ENCODE measurements at regions not wholly inside any gene's neighbourhood (a gene's known extent, or its start where the extent isn't known, plus 50 kb on each side); places are given as distances from the start of the nearest gene placed in this dataset.
"Not testable (repeated sequence)": the region's sequence is repeated elsewhere in the genome, so short reads cannot be mapped to it uniquely, and the experiment has no call there.

GRCh38 chr3:158882445-158882844, 80.6 kb downstream of the MFSD1 start:
- no peak for DNase-seq

DNA sequence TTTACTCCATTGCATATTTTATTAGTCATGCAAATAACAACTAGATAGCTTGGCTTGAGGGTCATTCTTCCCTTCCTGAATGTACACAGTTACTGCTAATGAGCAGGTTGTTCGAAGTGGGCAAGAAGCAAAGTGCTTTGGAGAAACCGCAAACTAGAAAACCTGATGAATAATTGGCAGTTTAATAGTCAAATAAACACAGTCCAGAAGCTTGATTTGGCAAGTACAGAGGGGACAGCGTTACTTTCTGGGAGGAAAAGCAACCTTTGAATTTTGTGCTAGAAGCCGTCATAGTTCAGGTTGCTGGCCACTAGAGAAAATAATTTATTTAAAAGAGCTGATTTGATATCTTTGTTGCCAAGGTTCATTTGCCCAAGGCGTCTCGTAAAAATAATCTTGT, 94.9 kb downstream of the MFSD1 start:
- no peak for DNase-seq

GRCh38 chr3:158906749-158907148, 104.9 kb downstream of the MFSD1 start:
- DNase-seq: no peak

GRCh38 chr3:158908187-158908734, 106.4 kb downstream of the MFSD1 start:
- no peak for DNase-seq

- no peak for DNase-seq
Observed at GRCh38 chr3:158909870-158910269, 108.0 kb downstream of the MFSD1 start.

- no peak for DNase-seq
Observed at GRCh38 chr3:158911586-158911985, 109.7 kb downstream of the MFSD1 start.

DNA sequence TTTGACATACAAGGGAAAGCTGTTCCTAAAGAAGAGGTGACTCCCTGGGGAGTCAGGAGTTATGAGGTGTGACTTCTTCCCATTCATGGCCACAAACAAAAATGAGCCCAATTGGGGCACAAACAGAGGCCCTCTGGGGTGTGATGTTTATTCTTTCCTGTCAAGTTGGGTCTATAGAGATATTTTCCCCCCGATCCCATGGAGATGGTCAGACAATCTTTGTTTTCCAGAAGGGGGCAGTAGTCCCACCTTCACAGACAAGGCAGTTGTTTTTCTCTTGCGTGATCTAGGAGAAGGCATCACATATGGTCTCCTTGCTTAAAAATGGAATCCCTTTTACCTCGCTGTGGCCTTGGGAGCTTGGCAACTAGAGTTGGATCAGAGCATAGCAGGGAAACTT, 110.3 kb downstream of the MFSD1 start:
- DNase-seq: no peak

DNA sequence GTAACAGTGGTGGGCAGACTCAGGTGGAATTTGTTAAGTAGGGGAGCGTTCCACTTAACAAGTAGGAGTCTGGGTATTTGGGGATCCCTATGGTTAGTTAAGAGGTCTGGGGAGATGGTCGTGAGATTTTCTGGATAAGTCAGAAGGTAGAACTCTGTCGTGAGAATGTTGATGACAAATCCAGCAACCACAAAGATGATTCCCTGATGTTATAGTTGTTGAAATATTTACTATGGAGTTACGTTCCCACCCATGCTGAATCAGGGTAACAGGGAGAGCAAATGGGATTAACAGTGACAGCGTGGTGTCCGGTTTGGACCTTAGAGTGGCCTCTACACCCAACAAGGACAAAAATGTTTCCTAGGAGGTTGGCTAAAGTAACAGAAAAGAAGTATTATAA, 110.8 kb downstream of the MFSD1 start:
- DNase-seq: no peak

- no peak for DNase-seq
Observed at GRCh38 chr3:158916111-158916510, 114.3 kb downstream of the MFSD1 start.

- no peak for DNase-seq
Observed at GRCh38 chr3:158918008-158918407, 116.2 kb downstream of the MFSD1 start.

DNA sequence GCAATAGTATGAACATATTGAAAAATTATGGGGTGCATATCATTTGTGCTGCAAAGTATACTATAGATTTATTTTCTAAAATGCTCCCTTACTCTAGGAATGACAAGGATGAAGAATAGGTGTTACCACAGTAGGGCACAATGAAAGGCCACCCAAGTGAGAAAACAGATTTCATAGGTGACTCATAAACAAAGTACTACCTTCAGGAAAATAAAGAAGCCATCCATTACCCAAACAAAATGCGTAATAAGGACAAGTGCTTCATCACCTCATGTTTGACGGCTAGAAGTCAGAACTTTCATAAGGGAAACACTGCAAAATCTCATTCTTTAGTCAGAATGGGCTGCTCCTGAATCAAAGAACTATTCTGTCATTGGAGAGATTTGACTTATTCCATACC, 116.6 kb downstream of the MFSD1 start:
- DNase-seq: no peak

- no peak for DNase-seq
Observed at GRCh38 chr3:158920371-158920770, 118.5 kb downstream of the MFSD1 start.

DNA sequence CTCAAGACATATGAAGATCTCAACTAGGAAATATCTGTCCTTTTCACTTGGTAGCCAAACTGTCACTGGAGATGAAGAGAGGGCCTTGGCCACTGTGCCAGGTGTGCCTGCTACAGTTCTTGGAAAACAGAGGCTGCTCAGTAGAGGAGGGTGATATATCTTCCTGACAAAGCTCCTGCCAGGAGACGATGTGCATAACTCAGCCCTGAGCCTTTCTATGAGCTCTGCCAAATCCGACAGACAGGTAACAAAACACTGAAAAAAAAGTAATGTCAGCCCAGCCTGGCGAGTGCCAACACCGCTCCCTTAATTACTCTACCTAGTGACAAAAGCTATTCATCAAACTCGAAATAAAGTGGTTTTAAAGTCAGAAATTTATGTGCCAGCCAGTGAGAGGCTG, 123.2 kb downstream of the MFSD1 start:
- DNase-seq: no peak

DNA sequence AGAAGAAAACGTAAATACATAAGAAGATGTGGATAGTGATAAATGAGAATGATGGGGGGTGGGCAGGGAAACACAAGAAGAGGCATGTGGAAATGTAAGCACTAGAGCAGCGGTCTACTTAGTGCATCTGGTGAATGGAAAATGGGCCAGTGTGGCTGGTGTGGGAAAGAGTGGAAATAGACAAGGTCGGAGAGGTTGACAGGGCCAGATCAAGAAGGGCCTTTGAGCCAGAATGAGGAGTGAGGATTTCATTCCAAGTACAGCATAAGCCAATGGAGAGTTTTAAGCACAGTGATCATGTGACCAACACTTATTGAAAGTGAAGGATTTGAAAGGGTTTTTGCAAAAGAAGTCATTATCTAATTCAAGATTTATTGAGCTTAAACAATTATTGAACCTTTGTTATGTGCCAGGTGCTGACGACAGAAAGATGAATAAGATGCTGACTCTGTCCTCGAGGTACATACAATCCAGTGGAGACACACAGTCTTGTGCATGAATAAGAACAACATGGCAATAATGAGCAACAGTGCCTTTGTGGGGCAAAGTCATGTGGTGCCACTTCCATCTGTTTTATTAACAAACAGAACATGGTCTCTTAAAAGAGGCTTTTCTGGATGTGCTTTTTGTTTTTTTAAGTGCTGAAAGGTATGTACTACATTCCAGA, 124.1 kb downstream of the MFSD1 start:
- no peak for DNase-seq

- DNase-seq: no peak
Observed at GRCh38 chr3:158935846-158936245, 134.0 kb downstream of the MFSD1 start.

DNA sequence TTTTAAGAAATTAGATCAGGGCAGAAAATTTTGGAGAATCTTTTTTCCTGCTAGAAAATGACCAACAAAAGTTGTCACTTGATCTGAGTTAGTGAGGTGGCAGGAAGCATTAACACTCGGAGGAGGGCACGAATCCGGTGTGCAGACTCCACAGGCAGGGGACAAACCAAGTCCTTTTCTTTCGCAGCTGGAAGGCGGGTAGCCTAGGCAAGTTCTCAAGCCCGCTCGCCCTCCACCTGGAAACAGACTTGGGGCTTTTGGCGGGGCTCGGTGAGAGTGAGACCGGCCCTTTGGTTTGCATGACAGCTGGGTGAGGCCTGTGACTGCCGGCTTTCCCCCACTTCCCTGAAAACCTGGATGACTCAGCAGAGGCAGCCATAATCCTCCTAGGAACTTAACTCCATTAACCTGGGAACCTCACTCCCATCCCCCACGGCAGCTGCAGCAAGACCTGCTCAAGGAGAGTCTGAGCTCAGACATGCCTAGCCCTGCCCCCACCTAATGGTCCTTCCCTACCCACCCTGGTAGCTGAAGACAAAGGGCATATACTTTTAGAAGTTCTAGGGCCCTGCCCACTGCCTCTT, 134.8 kb downstream of the MFSD1 start:
- no peak for DNase-seq

- DNase-seq: no peak
Observed at GRCh38 chr3:158950178-158950901, 148.5 kb downstream of the MFSD1 start.

- no peak for DNase-seq
Observed at GRCh38 chr3:158953131-158953530, 151.3 kb downstream of the MFSD1 start.

DNA sequence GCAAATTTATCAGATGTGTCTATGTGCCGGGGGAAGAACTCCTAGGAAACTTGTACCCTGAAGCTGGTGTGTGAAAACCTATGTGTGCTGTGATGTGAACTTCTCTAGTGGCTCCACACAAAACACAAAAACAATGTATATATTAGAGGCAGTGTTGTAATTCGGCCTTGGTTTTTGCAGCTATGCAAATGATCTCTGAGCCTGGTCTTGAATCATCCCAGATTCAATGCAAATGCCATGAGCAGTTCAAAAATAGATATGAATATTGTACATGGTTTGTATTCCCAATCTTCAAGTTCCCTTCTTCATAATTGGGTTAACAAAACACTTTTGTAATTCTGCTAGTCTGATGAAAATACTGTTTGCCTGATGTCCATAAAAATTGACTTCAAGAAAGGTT, 152.6 kb downstream of the MFSD1 start:
- no peak for DNase-seq

GRCh38 chr3:158957777-158958176, 155.9 kb downstream of the MFSD1 start:
- not testable (repeated sequence) for DNase-seq

GRCh38 chr3:158958873-158959272, 157.0 kb downstream of the MFSD1 start:
- no peak for DNase-seq

DNA sequence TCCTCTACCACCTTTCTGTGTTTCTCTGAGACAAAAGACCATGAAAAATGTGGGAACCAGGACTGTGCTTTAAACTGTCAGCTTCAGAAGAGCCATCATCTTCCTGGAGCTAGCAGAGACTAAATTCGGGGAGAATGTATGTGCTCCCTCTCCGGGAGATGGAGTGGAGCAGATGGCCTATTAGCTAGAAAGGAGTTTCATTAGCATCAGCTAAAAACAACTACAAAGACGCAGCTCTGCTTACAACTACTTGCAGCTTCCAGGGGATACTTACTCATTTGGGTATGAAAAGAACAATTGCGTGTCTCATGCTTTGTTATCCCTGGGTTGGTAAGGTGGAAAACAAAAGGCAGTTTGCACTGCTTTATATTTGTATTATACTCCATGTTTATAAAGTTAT, 159.6 kb downstream of the MFSD1 start:
- DNase-seq: no peak

DNA sequence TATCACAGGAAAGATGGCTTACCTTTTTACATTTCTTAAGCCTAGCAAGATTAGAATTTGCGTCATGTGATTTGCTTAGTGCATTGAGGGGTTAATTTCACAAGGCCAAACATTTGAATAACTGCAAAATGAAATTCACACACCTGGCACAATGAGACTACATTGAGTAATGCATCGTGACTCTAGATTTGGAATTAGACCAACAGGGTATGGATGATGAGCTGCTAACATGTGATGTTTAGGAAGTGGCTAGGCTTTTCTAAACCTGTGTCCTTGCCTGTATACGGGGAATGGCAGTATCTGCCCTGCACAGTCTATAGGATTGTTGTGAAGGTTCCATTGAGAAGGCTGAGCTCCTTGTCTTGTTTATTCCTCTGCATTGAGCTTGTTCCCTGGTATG, 160.1 kb downstream of the MFSD1 start:
- DNase-seq: no peak

DNA sequence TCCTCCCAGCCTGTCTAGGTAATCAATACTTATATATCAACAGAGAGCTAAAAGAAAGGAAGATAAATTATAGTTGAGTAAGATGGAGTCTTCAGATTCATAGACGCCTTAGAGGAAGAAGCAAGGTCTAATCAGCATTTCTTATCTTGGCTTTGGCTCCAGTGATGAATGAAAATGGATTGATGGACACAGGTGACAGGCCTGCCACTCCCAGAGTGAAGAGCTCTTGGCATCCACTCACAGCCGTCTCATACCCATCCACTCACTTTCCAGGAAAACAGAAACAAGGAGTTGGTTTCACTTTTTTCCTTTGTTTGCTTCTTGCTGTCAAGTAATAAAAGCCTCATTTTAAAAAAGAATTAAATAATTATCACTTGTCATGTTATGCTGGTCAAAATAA, 168.2 kb downstream of the MFSD1 start:
- DNase-seq: no peak

All from GF-D8 (cell line).